Activated CD8-positive, alpha-beta memory T cell treated with anti-CD3 and anti-CD28 coated beads, Interleukin-2, amount 10 ng/mL, durations not matched to agents 7 days and 5 days (primary cell): ENCODE measurements at regions not wholly inside any gene's neighbourhood (a gene's known extent, or its start where the extent isn't known, plus 50 kb on each side); places are given as distances from the start of the nearest gene placed in this dataset.

Experiments used
- ATAC-seq: fragments of 150-1000 bp; cut with Tn5 transposase; one replicate; pipeline ENCODE4 v1.10.0; 2021; ENCODE audit warnings: moderate library complexity
- CTCF ChIA-PET: fragments of 350-600 bp; sonication (Branson Sonifier 250); formaldehyde crosslinking; loops from one replicate; lab custom pipeline; 2021; ENCODE audit warnings: antibody characterized with exemption; lab: Charles Lee
- DNase-seq: peaks from one replicate; pipeline ENCODE4 v3.0.0-alpha.2; 2020
- H3K27ac Mint-ChIP-seq: one replicate; pipeline ENCODE4 v1.8.0; 2021; ENCODE audit warnings: mild to moderate bottlenecking, mixed read lengths
- H3K27me3 Mint-ChIP-seq: one replicate; pipeline ENCODE4 v1.8.0; 2021; ENCODE audit warnings: mixed read lengths
- H3K36me3 Mint-ChIP-seq: one replicate; pipeline ENCODE4 v1.8.0; 2021; ENCODE audit warnings: mild to moderate bottlenecking, mixed read lengths
- H3K4me1 Mint-ChIP-seq: one replicate; pipeline ENCODE4 v1.8.0; 2021; ENCODE audit warnings: mixed read lengths
- H3K4me3 Mint-ChIP-seq: one replicate; pipeline ENCODE4 v1.8.0; 2021; ENCODE audit warnings: mild to moderate bottlenecking, moderate library complexity, mixed read lengths
- H3K9me3 Mint-ChIP-seq: one replicate; pipeline ENCODE4 v1.8.0; 2022; ENCODE audit warnings: low read depth, mixed read lengths

GRCh38 chr10:83625831-83626360 is 513.4 kb upstream of the GHITM start:
- Mint-ChIP-seq H3K27me3 (no peaks in the 10 kb centered on the region), H3K4me3 (no peak overlapping the region), H3K36me3 (no peaks in the 10 kb centered on the region), H3K9me3 (peaks cover 2% of the 10 kb centered on the region), H3K27ac (no peak overlapping the region), H3K4me1 (no peaks in the 10 kb centered on the region)
- CTCF ChIA-PET = no interaction called here
- ATAC-seq (no peak), DNase-seq (no peak)

- Mint-ChIP-seq H3K27ac (no peak overlapping the region), H3K4me1 (no peaks in the 10 kb centered on the region), H3K4me3 (no peak overlapping the region), H3K27me3 (no peaks in the 10 kb centered on the region), H3K9me3 (no peaks in the 10 kb centered on the region), H3K36me3 (no peaks in the 10 kb centered on the region)
- CTCF ChIA-PET = no interaction called here
- DNase-seq = no peak
- no peak for ATAC-seq
Observed at GRCh38 chr10:83632701-83633100, 506.6 kb upstream of the GHITM start.

GRCh38 chr10:83633547-83633946 is 505.8 kb upstream of the GHITM start:
- no peak for DNase-seq
- CTCF ChIA-PET = no interaction called here
- ATAC-seq = no peak
- Mint-ChIP-seq H3K36me3 (no peaks in the 10 kb centered on the region), H3K27ac (no peak overlapping the region), H3K4me3 (no peak overlapping the region), H3K9me3 (no peaks in the 10 kb centered on the region), H3K4me1 (no peaks in the 10 kb centered on the region), H3K27me3 (no peaks in the 10 kb centered on the region)

GRCh38 chr10:83636826-83637225 is 502.5 kb upstream of the GHITM start:
- no peaks in the 10 kb centered on the region for H3K36me3 Mint-ChIP-seq
- no peak overlapping the region for H3K27ac Mint-ChIP-seq
- CTCF ChIA-PET = no interaction called here
- no peaks in the 10 kb centered on the region for H3K9me3 Mint-ChIP-seq
- ATAC-seq (no peak), DNase-seq (no peak)
- no peaks in the 10 kb centered on the region for H3K4me1 Mint-ChIP-seq
- no peak overlapping the region for H3K4me3 Mint-ChIP-seq
- H3K27me3 Mint-ChIP-seq = no peaks in the 10 kb centered on the region

GRCh38 chr10:83647526-83647925 is 491.8 kb upstream of the GHITM start:
- CTCF ChIA-PET = no interaction called here
- H3K27ac Mint-ChIP-seq = no peak overlapping the region
- ATAC-seq = no peak
- peaks cover 2% of the 10 kb centered on the region for H3K9me3 Mint-ChIP-seq
- no peak for DNase-seq
- H3K4me1 Mint-ChIP-seq = no peaks in the 10 kb centered on the region
- H3K27me3 Mint-ChIP-seq = no peaks in the 10 kb centered on the region
- H3K36me3 Mint-ChIP-seq = no peaks in the 10 kb centered on the region
- H3K4me3 Mint-ChIP-seq = no peak overlapping the region

- Mint-ChIP-seq H3K36me3 (no peaks in the 10 kb centered on the region), H3K27ac (no peak overlapping the region), H3K4me1 (no peaks in the 10 kb centered on the region), H3K9me3 (peaks cover 2% of the 10 kb centered on the region), H3K4me3 (no peak overlapping the region), H3K27me3 (no peaks in the 10 kb centered on the region)
- CTCF ChIA-PET = no interaction called here
- no peak for ATAC-seq
- no peak for DNase-seq
Observed at GRCh38 chr10:83648201-83648600, 491.1 kb upstream of the GHITM start.

GRCh38 chr10:83649471-83649870 is 489.8 kb upstream of the GHITM start:
- peaks cover 2% of the 10 kb centered on the region for H3K9me3 Mint-ChIP-seq
- H3K4me3 Mint-ChIP-seq = no peak overlapping the region
- DNase-seq (no peak), ATAC-seq (no peak)
- CTCF ChIA-PET = no interaction called here
- H3K27ac Mint-ChIP-seq = no peak overlapping the region
- no peaks in the 10 kb centered on the region for H3K4me1 Mint-ChIP-seq
- no peaks in the 10 kb centered on the region for H3K27me3 Mint-ChIP-seq
- H3K36me3 Mint-ChIP-seq = no peaks in the 10 kb centered on the region

- no peaks in the 10 kb centered on the region for H3K27me3 Mint-ChIP-seq
- H3K4me3 Mint-ChIP-seq = no peak overlapping the region
- no peaks in the 10 kb centered on the region for H3K36me3 Mint-ChIP-seq
- H3K27ac Mint-ChIP-seq = no peak overlapping the region
- no peak for ATAC-seq
- DNase-seq = no peak
- no peaks in the 10 kb centered on the region for H3K4me1 Mint-ChIP-seq
- CTCF ChIA-PET = no interaction called here
- peaks cover 3% of the 10 kb centered on the region for H3K9me3 Mint-ChIP-seq
Observed at GRCh38 chr10:83654689-83655088, 484.6 kb upstream of the GHITM start.

GRCh38 chr10:83656924-83657323 is 482.4 kb upstream of the GHITM start:
- peaks cover 3% of the 10 kb centered on the region for H3K9me3 Mint-ChIP-seq
- DNase-seq (no peak), ATAC-seq (no peak)
- no peak overlapping the region for H3K4me3 Mint-ChIP-seq
- no peaks in the 10 kb centered on the region for H3K4me1 Mint-ChIP-seq
- CTCF ChIA-PET = no interaction called here
- H3K27me3 Mint-ChIP-seq = no peaks in the 10 kb centered on the region
- no peak overlapping the region for H3K27ac Mint-ChIP-seq
- H3K36me3 Mint-ChIP-seq = no peaks in the 10 kb centered on the region

GRCh38 chr10:83657487-83657886 is 481.8 kb upstream of the GHITM start:
- ATAC-seq (no peak), DNase-seq (no peak)
- Mint-ChIP-seq H3K9me3 (peaks cover 3% of the 10 kb centered on the region), H3K36me3 (no peaks in the 10 kb centered on the region), H3K4me1 (no peaks in the 10 kb centered on the region), H3K27me3 (no peaks in the 10 kb centered on the region), H3K4me3 (no peak overlapping the region), H3K27ac (no peak overlapping the region)
- CTCF ChIA-PET = no interaction called here

- H3K36me3 Mint-ChIP-seq = no peaks in the 10 kb centered on the region
- no peaks in the 10 kb centered on the region for H3K9me3 Mint-ChIP-seq
- DNase-seq = no peak
- no peak overlapping the region for H3K27ac Mint-ChIP-seq
- no peak overlapping the region for H3K4me3 Mint-ChIP-seq
- CTCF ChIA-PET = no interaction called here
- no peaks in the 10 kb centered on the region for H3K4me1 Mint-ChIP-seq
- ATAC-seq = no peak
- H3K27me3 Mint-ChIP-seq = no peaks in the 10 kb centered on the region
Observed at GRCh38 chr10:83663918-83664317, 475.4 kb upstream of the GHITM start.

GRCh38 chr10:83666762-83667161 is 472.5 kb upstream of the GHITM start:
- ATAC-seq = no peak
- H3K27ac Mint-ChIP-seq = no peak overlapping the region
- no peaks in the 10 kb centered on the region for H3K4me1 Mint-ChIP-seq
- no peak overlapping the region for H3K4me3 Mint-ChIP-seq
- H3K36me3 Mint-ChIP-seq = no peaks in the 10 kb centered on the region
- CTCF ChIA-PET = interaction anchor here (1.3 kb wide), 1 partner anchor 38 kb away, joined by 3 read pairs; no protein-coding TSS in a partner anchor
- no peaks in the 10 kb centered on the region for H3K9me3 Mint-ChIP-seq
- no peak for DNase-seq
- H3K27me3 Mint-ChIP-seq = no peaks in the 10 kb centered on the region

GRCh38 chr10:83667594-83667993 is 471.7 kb upstream of the GHITM start:
- Mint-ChIP-seq H3K9me3 (no peaks in the 10 kb centered on the region), H3K4me1 (no peaks in the 10 kb centered on the region), H3K4me3 (no peak overlapping the region), H3K36me3 (no peaks in the 10 kb centered on the region), H3K27me3 (no peaks in the 10 kb centered on the region), H3K27ac (no peak overlapping the region)
- ATAC-seq (no peak), DNase-seq (no peak)
- CTCF ChIA-PET = no interaction called here

GRCh38 chr10:83673316-83673715 is 466.0 kb upstream of the GHITM start:
- Mint-ChIP-seq H3K27ac (no peak overlapping the region), H3K4me1 (peaks cover 6% of the 10 kb centered on the region), H3K9me3 (no peaks in the 10 kb centered on the region), H3K4me3 (no peak overlapping the region), H3K36me3 (no peaks in the 10 kb centered on the region), H3K27me3 (no peaks in the 10 kb centered on the region)
- ATAC-seq (no peak), DNase-seq (no peak)
- CTCF ChIA-PET = no interaction called here

GRCh38 chr10:83677795-83678194 is 461.5 kb upstream of the GHITM start:
- CTCF ChIA-PET = no interaction called here
- Mint-ChIP-seq H3K4me3 (no peak overlapping the region), H3K36me3 (no peaks in the 10 kb centered on the region), H3K4me1 (peaks cover 34% of the 10 kb centered on the region), H3K27me3 (no peaks in the 10 kb centered on the region), H3K27ac (no peak overlapping the region), H3K9me3 (no peaks in the 10 kb centered on the region)
- ATAC-seq (no peak), DNase-seq (no peak)
